Lung (tissue), 11 donors: ENCODE measurements at regions not wholly inside any gene's neighbourhood (a gene's known extent, or its start where the extent isn't known, plus 50 kb on each side); places are given as distances from the start of the nearest gene placed in this dataset.

Experiments used
- ATAC-seq: fragments of 200-7000 bp; cut with Tn5 transposase; one replicate; pipeline ENCODE4 v1.9.1; 2020; ENCODE audit warnings: moderate number of reproducible peaks; ENCODE audit not compliant: insufficient read depth, low FRiP score
- DNase-seq, 3 donors: peaks; one replicate each; pipeline ENCODE4 v3.0.0-alpha.2; 2013 to 2017
- H3K27ac ChIP-seq, 2 donors: one replicate each; pipeline ENCODE4 v1.5.1; 2013; ENCODE audit warnings: mild to moderate bottlenecking in 2 of 2, moderate library complexity in 2 of 2, control low read depth in 1 of 2, inconsistent platforms in 1 of 2, low read depth in 1 of 2, low read length in 1 of 2
- H3K27me3 ChIP-seq, 3 donors: one replicate each; pipeline ENCODE4 v1.5.1; 2013; ENCODE audit warnings: low read length in 2 of 3; ENCODE audit not compliant: control insufficient read depth in 3 of 3, insufficient read depth in 3 of 3
- H3K36me3 ChIP-seq, 4 donors: one replicate each; pipeline ENCODE4 v1.5.1; 2013; ENCODE audit warnings: low read length in 4 of 4, mild to moderate bottlenecking in 1 of 4, moderate library complexity in 1 of 4; ENCODE audit not compliant: control insufficient read depth in 4 of 4, insufficient read depth in 4 of 4
- H3K4me1 ChIP-seq, 5 donors: one replicate each; pipeline ENCODE4 v1.5.1; 2013; ENCODE audit warnings: low read length in 5 of 5, mild to moderate bottlenecking in 2 of 5, moderate library complexity in 1 of 5; ENCODE audit not compliant: control insufficient read depth in 5 of 5, insufficient read depth in 5 of 5
- H3K4me3 ChIP-seq: one replicate; pipeline ENCODE4 v1.5.1; 2013; ENCODE audit warnings: mild to moderate bottlenecking, control low read depth, moderate library complexity
- H3K9ac ChIP-seq, 2 donors: one replicate each; pipeline ENCODE4 v1.5.1; 2013; ENCODE audit warnings: low read length in 2 of 2, control low read depth in 1 of 2; ENCODE audit not compliant: insufficient read depth in 1 of 2
- H3K9me3 ChIP-seq, 4 donors: one replicate each; pipeline ENCODE4 v1.5.1; 2013; ENCODE audit warnings: low read length in 3 of 4, mild to moderate bottlenecking in 1 of 4, moderate library complexity in 1 of 4; ENCODE audit not compliant: control insufficient read depth in 4 of 4, insufficient read depth in 3 of 4
- WGBS, 2 donors: extraction: QIAGEN DNeasy Blood & Tissue Kit; methylation state at CpG; one replicate each; pipeline ENCODE4 v1.1.7; 2013; 5-methylcytosine and 5-hydroxymethylcytosine counted together
- TF ChIP-seq, protein P1 (sequence below): IDR thresholded peaks from 2 replicates; pipeline ENCODE4 v1.5.1; 2012; ENCODE audit warnings: mild to moderate bottlenecking; ENCODE audit errors: control extremely low read depth, extremely low read depth
- donor health status: control.
- donor health status: control.
- donor health status: Bipolar disorder and iron deficiency.
- donor health status: healthy.
- donor health status: DM: yes; HTN: yes; CAD: no.

DNA sequence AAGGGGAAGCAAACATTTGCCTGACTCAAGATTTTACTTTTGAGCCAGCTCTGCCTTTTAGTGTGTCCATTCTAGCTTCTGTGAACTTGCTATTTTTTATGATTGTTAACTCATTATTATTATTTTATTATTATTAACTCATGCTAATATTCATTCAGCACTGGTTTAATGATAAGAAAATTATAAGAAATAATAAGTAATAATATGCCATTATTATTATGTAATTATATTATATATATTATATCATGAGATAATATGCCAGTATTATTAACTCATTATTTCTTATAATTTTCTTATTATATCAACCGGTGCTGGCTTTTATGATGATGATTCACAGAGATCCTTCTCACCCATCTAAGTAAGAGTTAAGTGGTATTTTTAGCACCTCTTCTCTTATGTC is 79.3 kb upstream of the NPVF start:
- Histone ChIP-seq H3K4me1 (peaks cover 0 to 32% (median 3%) of the 10 kb centered on the region in 5 donors), H3K9ac (no peak overlapping the region), H3K27ac (no peak overlapping the region), H3K4me3 (no peak overlapping the region), H3K36me3 (no peaks in the 10 kb centered on the region), H3K27me3 (no peaks in the 10 kb centered on the region), H3K9me3 (no peaks in the 10 kb centered on the region)
- no peak for ATAC-seq
- WGBS, 2 donors, result 96 to 100% methylated on average over 1 of the region's 1 CpG
- no peak for DNase-seq
- TF ChIP-seq, protein P1, sequence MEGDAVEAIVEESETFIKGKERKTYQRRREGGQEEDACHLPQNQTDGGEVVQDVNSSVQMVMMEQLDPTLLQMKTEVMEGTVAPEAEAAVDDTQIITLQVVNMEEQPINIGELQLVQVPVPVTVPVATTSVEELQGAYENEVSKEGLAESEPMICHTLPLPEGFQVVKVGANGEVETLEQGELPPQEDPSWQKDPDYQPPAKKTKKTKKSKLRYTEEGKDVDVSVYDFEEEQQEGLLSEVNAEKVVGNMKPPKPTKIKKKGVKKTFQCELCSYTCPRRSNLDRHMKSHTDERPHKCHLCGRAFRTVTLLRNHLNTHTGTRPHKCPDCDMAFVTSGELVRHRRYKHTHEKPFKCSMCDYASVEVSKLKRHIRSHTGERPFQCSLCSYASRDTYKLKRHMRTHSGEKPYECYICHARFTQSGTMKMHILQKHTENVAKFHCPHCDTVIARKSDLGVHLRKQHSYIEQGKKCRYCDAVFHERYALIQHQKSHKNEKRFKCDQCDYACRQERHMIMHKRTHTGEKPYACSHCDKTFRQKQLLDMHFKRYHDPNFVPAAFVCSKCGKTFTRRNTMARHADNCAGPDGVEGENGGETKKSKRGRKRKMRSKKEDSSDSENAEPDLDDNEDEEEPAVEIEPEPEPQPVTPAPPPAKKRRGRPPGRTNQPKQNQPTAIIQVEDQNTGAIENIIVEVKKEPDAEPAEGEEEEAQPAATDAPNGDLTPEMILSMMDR, result no peak

DNA sequence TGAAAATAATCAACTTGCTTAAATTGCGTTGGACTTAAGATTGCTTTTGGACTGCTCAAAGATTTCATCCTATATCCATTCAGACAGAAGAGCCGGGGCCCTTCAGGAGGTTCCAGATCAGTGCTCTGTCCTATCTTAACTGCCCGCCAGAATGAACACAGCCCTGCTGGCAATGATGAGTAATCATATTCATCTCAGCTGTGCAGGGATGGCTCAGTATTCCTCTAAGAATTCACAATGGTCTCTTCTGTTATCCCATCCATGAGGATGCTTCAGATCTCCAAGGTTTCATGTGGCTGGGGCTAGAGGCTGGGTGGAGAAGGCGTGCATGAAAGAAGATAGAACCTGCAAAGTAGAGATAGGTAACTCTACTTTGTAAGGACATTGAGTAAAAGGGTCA is 80.0 kb upstream of the NPVF start:
- no peak for ATAC-seq
- 89 to 94% methylated on average over 4 of the region's 4 CpGs for WGBS, 2 donors
- H3K27ac ChIP-seq, result no peak overlapping the region
- no peak overlapping the region for H3K4me3 ChIP-seq
- no peaks in the 10 kb centered on the region for H3K9me3 ChIP-seq
- H3K9ac ChIP-seq, result no peak overlapping the region
- DNase-seq, result no peak
- H3K27me3 ChIP-seq, result no peaks in the 10 kb centered on the region
- peaks cover 0 to 26% (median 3%) of the 10 kb centered on the region in 5 donors for H3K4me1 ChIP-seq
- no peaks in the 10 kb centered on the region for H3K36me3 ChIP-seq
- TF ChIP-seq, protein P1, result no peak

DNA sequence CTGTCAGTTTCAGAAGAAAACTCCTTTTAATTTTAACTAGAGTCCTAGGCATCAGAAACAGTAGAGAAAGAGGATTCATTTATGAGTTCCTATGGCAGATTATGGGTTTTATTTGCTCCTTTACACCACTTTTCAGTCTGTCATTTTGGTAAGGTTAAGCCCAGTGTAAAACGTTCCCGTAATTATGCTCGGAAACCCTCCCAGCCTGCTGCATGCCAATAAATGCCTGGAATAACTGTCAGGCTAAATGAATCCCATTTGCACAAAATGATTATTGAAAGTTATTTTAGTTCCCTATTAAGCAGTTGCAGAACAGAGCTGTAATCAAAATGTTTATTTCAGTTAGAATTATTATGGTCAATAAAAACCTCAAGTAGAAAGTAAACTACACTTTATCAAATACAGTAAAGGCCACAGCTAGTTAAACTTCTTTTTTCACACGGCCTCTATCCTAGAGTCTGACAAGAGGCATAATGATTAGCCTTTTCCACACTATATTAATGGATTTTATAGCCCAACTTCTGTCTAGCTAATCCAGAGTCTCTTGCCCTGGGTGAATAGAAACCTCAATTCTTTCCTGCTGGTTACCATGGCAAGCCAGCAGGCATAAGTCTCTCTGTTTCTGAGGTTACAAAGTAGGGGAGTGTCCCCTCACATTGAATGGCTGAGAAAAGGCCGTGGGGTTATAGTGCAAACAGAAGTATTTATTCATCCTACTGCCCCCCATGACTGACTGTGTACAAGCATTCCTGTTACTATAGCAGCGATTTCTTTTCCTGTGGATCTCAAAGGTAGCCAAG is 80.8 kb upstream of the NPVF start:
- H3K4me1 ChIP-seq, result peaks cover 0 to 17% (median 0%) of the 10 kb centered on the region in 5 donors
- DNase-seq, result peak in 1 of 3 donors; percentile 51
- H3K4me3 ChIP-seq, result no peak overlapping the region
- no peaks in the 10 kb centered on the region for H3K9me3 ChIP-seq
- H3K27me3 ChIP-seq, result no peaks in the 10 kb centered on the region
- TF ChIP-seq, protein P1, result no peak
- no peak overlapping the region for H3K27ac ChIP-seq
- no peak for ATAC-seq
- H3K9ac ChIP-seq, result no peak overlapping the region
- no peaks in the 10 kb centered on the region for H3K36me3 ChIP-seq
- 73 to 90% methylated on average over 6 of the region's 6 CpGs for WGBS, 2 donors
